ENCODE measurements at regions not wholly inside any gene's neighbourhood (a gene's known extent, or its start where the extent isn't known, plus 50 kb on each side); places are given as distances from the start of the nearest gene placed in this dataset.
A peak's percentile ranks its signal among the peaks of the same experiment; 100 is the strongest.

- Histone ChIP-seq H3K27ac (ENCODE audit: low read depth in 1 of 2, low read length in 2 of 2) (no peak overlapping the region), H3K9me3 (ENCODE audit: control insufficient read depth in 1 of 2, insufficient read depth in 1 of 2, low read length in 2 of 2) (peaks cover 0 to 5% of the 10 kb centered on the region in 2 experiments), H3K36me3 (ENCODE audit: insufficient read depth, low read length) (no peaks in the 10 kb centered on the region), H3K27me3 (ENCODE audit: control insufficient read depth in 1 of 2, insufficient read depth in 2 of 2, low read length in 2 of 2) (no peaks in the 10 kb centered on the region), H3K4me1 (ENCODE audit: insufficient read depth, low read length) (no peaks in the 10 kb centered on the region), H3K4me3 (ENCODE audit: low read length) (no peak overlapping the region)
- DNase-seq (no peak), ATAC-seq (ENCODE audit: poor library complexity) (no peak)
- no peak for TF ChIP-seq CTCF (IDR thresholded peaks at IDR 0.05)
- POLR2A ChIA-PET = no interaction called here
- Mint-ChIP-seq H3K4me3 (no peak overlapping the region), H3K27ac (no peak overlapping the region), H3K4me1 (ENCODE audit: low read depth) (no peaks in the 10 kb centered on the region), H3K27me3 (no peaks in the 10 kb centered on the region), H3K9me3 (no peaks in the 10 kb centered on the region), H3K36me3 (ENCODE audit: low read depth) (peaks cover 3% of the 10 kb centered on the region)
- CTCF ChIA-PET = no interaction called here
- intact Hi-C loops (cut with DNase I, micrococcal nuclease) = no loop called here
Measured at GRCh38 chrX:51406688-51407519, 74.3 kb downstream of the NUDT10 start.

GRCh38 chrX:51404445-51404844 is 71.8 kb downstream of the NUDT10 start:
- DNase-seq = no peak
- H3K4me3 ChIP-seq (ENCODE audit: low read length) = no peak overlapping the region
- Mint-ChIP-seq H3K4me1 (ENCODE audit: low read depth) (peaks cover 10% of the 10 kb centered on the region), H3K36me3 (ENCODE audit: low read depth) (peaks cover 3% of the 10 kb centered on the region), H3K4me3 (no peak overlapping the region), H3K9me3 (no peaks in the 10 kb centered on the region), H3K27me3 (no peaks in the 10 kb centered on the region), H3K27ac (no peak overlapping the region)
- H3K9me3 ChIP-seq (ENCODE audit: control insufficient read depth in 1 of 2, insufficient read depth in 1 of 2, low read length in 2 of 2) = peaks cover 0 to 5% of the 10 kb centered on the region in 2 experiments
- H3K4me1 ChIP-seq (ENCODE audit: insufficient read depth, low read length) = no peaks in the 10 kb centered on the region
- ChIA-PET CTCF (no interaction called here), POLR2A (no interaction called here)
- no peaks in the 10 kb centered on the region for H3K36me3 ChIP-seq (ENCODE audit: insufficient read depth, low read length)
- H3K27ac ChIP-seq (ENCODE audit: low read depth in 1 of 2, low read length in 2 of 2) = no peak overlapping the region
- H3K27me3 ChIP-seq (ENCODE audit: control insufficient read depth in 1 of 2, insufficient read depth in 2 of 2, low read length in 2 of 2) = no peaks in the 10 kb centered on the region
- intact Hi-C loops (cut with DNase I, micrococcal nuclease) = no loop called here
- no peak for TF ChIP-seq CTCF (IDR thresholded peaks at IDR 0.05)
- no peak for ATAC-seq (ENCODE audit: poor library complexity)

GRCh38 chrX:51395810-51396728 is 63.4 kb downstream of the NUDT10 start:
- H3K4me3 Mint-ChIP-seq = peak overlapping the region; percentile 98
- ChIA-PET POLR2A (interaction anchor here (0.6 to 0.9 kb wide), 3 partner anchors 15 to 1474 kb away, joined by 3 to 4 read pairs (median 4); partner anchors contain the start of gene CLCN5), CTCF (interaction anchor here (1.0 to 1.8 kb wide), 2 partner anchors 25 to 59 kb away, joined by 3 to 7 read pairs; no protein-coding TSS in a partner anchor)
- Histone ChIP-seq H3K36me3 (ENCODE audit: insufficient read depth, low read length) (no peaks in the 10 kb centered on the region), H3K4me3 (ENCODE audit: low read length) (peak overlapping the region; percentile 79), H3K27me3 (ENCODE audit: control insufficient read depth in 1 of 2, insufficient read depth in 2 of 2, low read length in 2 of 2) (no peaks in the 10 kb centered on the region), H3K27ac (ENCODE audit: low read depth in 1 of 2, low read length in 2 of 2) (peak overlapping the region; percentile 56 to 62), H3K4me1 (ENCODE audit: insufficient read depth, low read length) (no peaks in the 10 kb centered on the region), H3K9me3 (ENCODE audit: control insufficient read depth in 1 of 2, insufficient read depth in 1 of 2, low read length in 2 of 2) (no peaks in the 10 kb centered on the region)
- peaks cover 68% of the 10 kb centered on the region for H3K4me1 Mint-ChIP-seq (ENCODE audit: low read depth)
- intact Hi-C loops (cut with DNase I, micrococcal nuclease) = no loop called here
- H3K27me3 Mint-ChIP-seq = no peaks in the 10 kb centered on the region
- TF ChIP-seq CTCF (IDR thresholded peaks at IDR 0.05) = peak; percentile 32
- DNase-seq (peak; percentile 37 to 81 (median 58)), ATAC-seq (ENCODE audit: poor library complexity) (peak; percentile 94)
- H3K36me3 Mint-ChIP-seq (ENCODE audit: low read depth) = peaks cover 23% of the 10 kb centered on the region
- no peaks in the 10 kb centered on the region for H3K9me3 Mint-ChIP-seq
- H3K27ac Mint-ChIP-seq = peak overlapping the region; percentile 94
